ENCODE measurements at regions not wholly inside any gene's neighbourhood (a gene's known extent, or its start where the extent isn't known, plus 50 kb on each side); places are given as distances from the start of the nearest gene placed in this dataset.

GRCh38 chr18:24918257-24918656 lies 433.7 kb downstream of the ZNF521 start:
- no peaks in the 10 kb centered on the region for H4K20me1 ChIP-seq (ENCODE audit: insufficient read depth, low read length)
- H3K79me2 ChIP-seq (ENCODE audit: insufficient read depth, low read depth, low read length): no peaks in the 10 kb centered on the region
- POLR2A ChIA-PET: interaction anchor here (0.8 to 1.6 kb wide), 2 partner anchors 10 to 18 kb away, joined by 3 to 5 read pairs; no protein-coding TSS in a partner anchor
- H3K9me3 ChIP-seq (ENCODE audit: low read length): no peaks in the 10 kb centered on the region
- H3K27ac ChIP-seq (ENCODE audit: low read depth, low read length, poor library complexity, severe bottlenecking): no peak overlapping the region
- no peak overlapping the region for H3K4me2 ChIP-seq (ENCODE audit: low read length)
- H3K9me2 ChIP-seq (ENCODE audit: insufficient read depth, low read length): no peaks in the 10 kb centered on the region
- H3K4me1 ChIP-seq (ENCODE audit: insufficient read depth, low read length, poor library complexity, severe bottlenecking): peaks cover 78% of the 10 kb centered on the region
- H3K4me3 ChIP-seq (ENCODE audit: low read depth, low read length, poor library complexity, severe bottlenecking): no peak overlapping the region
- H2AFZ ChIP-seq (ENCODE audit: low read length): no peak overlapping the region
- no peak for TF ChIP-seq EZH2phosphoT487 (IDR thresholded peaks at IDR 0.05; ENCODE audit: borderline replicate concordance, low read depth, low read length)
- TF ChIP-seq CTCF (conservative IDR thresholded peaks at IDR 0.05; ENCODE audit: low read length): no peak
- DNase-seq (ENCODE audit: low spot score): no peak
- CTCF ChIA-PET (ENCODE audit: unreplicated experiment): no interaction called here
- no peaks in the 10 kb centered on the region for H3K36me3 ChIP-seq (ENCODE audit: insufficient read depth, low read length)
- intact Hi-C loops (cut with micrococcal nuclease; ENCODE audit: unreplicated experiment): loop anchor here (10.0 kb wide), 1 partner anchor 597 kb away; no protein-coding TSS in a partner anchor
- no TSS peak for BruUV-seq (replicated peaks)

- ChIA-PET POLR2A (interaction anchor here (1.6 kb wide), 1 partner anchor 9 kb away, joined by 5 read pairs; no protein-coding TSS in a partner anchor), CTCF (ENCODE audit: unreplicated experiment) (no interaction called here)
- intact Hi-C loops (cut with micrococcal nuclease; ENCODE audit: unreplicated experiment): loop anchor here (10.0 kb wide), 1 partner anchor 596 kb away; no protein-coding TSS in a partner anchor
- no peaks in the 10 kb centered on the region for H3K9me3 ChIP-seq (ENCODE audit: low read length)
- H3K4me1 ChIP-seq (ENCODE audit: insufficient read depth, low read length, poor library complexity, severe bottlenecking): peaks cover 78% of the 10 kb centered on the region
- no peak for DNase-seq (ENCODE audit: low spot score)
- no peak overlapping the region for H2AFZ ChIP-seq (ENCODE audit: low read length)
- H3K4me3 ChIP-seq (ENCODE audit: low read depth, low read length, poor library complexity, severe bottlenecking): no peak overlapping the region
- TF ChIP-seq CTCF (conservative IDR thresholded peaks at IDR 0.05; ENCODE audit: low read length): no peak
- TF ChIP-seq EZH2phosphoT487 (IDR thresholded peaks at IDR 0.05; ENCODE audit: borderline replicate concordance, low read depth, low read length): no peak
- H3K9me2 ChIP-seq (ENCODE audit: insufficient read depth, low read length): no peaks in the 10 kb centered on the region
- H3K79me2 ChIP-seq (ENCODE audit: insufficient read depth, low read depth, low read length): no peaks in the 10 kb centered on the region
- no peaks in the 10 kb centered on the region for H4K20me1 ChIP-seq (ENCODE audit: insufficient read depth, low read length)
- no peak overlapping the region for H3K27ac ChIP-seq (ENCODE audit: low read depth, low read length, poor library complexity, severe bottlenecking)
- no TSS peak for BruUV-seq (replicated peaks)
- no peaks in the 10 kb centered on the region for H3K36me3 ChIP-seq (ENCODE audit: insufficient read depth, low read length)
- no peak overlapping the region for H3K4me2 ChIP-seq (ENCODE audit: low read length)
These were observed 432.7 kb downstream of the ZNF521 start for GRCh38 chr18:24919181-24919797.

GRCh38 chr18:24922491-24922890 lies 429.5 kb downstream of the ZNF521 start:
- intact Hi-C loops (cut with micrococcal nuclease; ENCODE audit: unreplicated experiment): loop anchor here (5.0 to 10.0 kb wide), 3 partner anchors 200 to 1252 kb away; partner anchors contain the start of gene TTC39C
- Histone ChIP-seq H3K36me3 (ENCODE audit: insufficient read depth, low read length) (no peaks in the 10 kb centered on the region), H3K9me2 (ENCODE audit: insufficient read depth, low read length) (no peaks in the 10 kb centered on the region), H3K27ac (ENCODE audit: low read depth, low read length, poor library complexity, severe bottlenecking) (peak overlapping the region; percentile 95), H3K79me2 (ENCODE audit: insufficient read depth, low read depth, low read length) (no peaks in the 10 kb centered on the region), H3K4me3 (ENCODE audit: low read depth, low read length, poor library complexity, severe bottlenecking) (peak overlapping the region; percentile 55), H3K4me2 (ENCODE audit: low read length) (peak overlapping the region; percentile 82), H3K9me3 (ENCODE audit: low read length) (no peaks in the 10 kb centered on the region), H3K4me1 (ENCODE audit: insufficient read depth, low read length, poor library complexity, severe bottlenecking) (peaks cover 78% of the 10 kb centered on the region), H2AFZ (ENCODE audit: low read length) (peak overlapping the region; percentile 87), H4K20me1 (ENCODE audit: insufficient read depth, low read length) (no peaks in the 10 kb centered on the region)
- peak; percentile 75 for DNase-seq (ENCODE audit: low spot score)
- no peak for TF ChIP-seq CTCF (conservative IDR thresholded peaks at IDR 0.05; ENCODE audit: low read length)
- no peak for TF ChIP-seq EZH2phosphoT487 (IDR thresholded peaks at IDR 0.05; ENCODE audit: borderline replicate concordance, low read depth, low read length)
- ChIA-PET POLR2A (interaction anchor here (0.7 to 1.3 kb wide), 2 partner anchors 10 to 584 kb away, joined by 3 to 5 read pairs; no protein-coding TSS in a partner anchor), CTCF (ENCODE audit: unreplicated experiment) (no interaction called here)
- no TSS peak for BruUV-seq (replicated peaks)

Data from OCI-LY7 (cell line).